Heart left ventricle (tissue), 16 donors: ENCODE measurements at regions not wholly inside any gene's neighbourhood (a gene's known extent, or its start where the extent isn't known, plus 50 kb on each side); places are given as distances from the start of the nearest gene placed in this dataset.

Experiments
- ATAC-seq, 4 donors: fragments of 200-7000 bp; cut with Tn5 transposase; one replicate each; pipeline ENCODE4 v1.9.1; 2020 to 2022; ENCODE audit warnings: moderate library complexity in 4 of 4, mild to moderate bottlenecking in 3 of 4, moderate number of reproducible peaks in 1 of 4
- DNase-seq, 5 donors: peaks; one replicate each; pipeline ENCODE4 v3.0.0-alpha.2; 2020
- H3K27ac ChIP-seq, 12 donors: fragments of 200-600 bp; sonication (generic) in 4 of 12; one replicate each; pipeline versions ENCODE4 v1.5.0 to v1.8.0; 2016 to 2022; ENCODE audit warnings: mild to moderate bottlenecking in 2 of 12
- H3K27me3 ChIP-seq, 9 donors: fragments of 200-600 bp; sonication (generic) in 2 of 9; one replicate each; pipeline versions ENCODE4 v1.5.1 to v1.8.0; 2016 to 2022; ENCODE audit warnings: mild to moderate bottlenecking in 3 of 9
- H3K36me3 ChIP-seq, 9 donors: fragments of 200-600 bp; sonication (generic) in 2 of 9; one replicate each; pipeline versions ENCODE4 v1.5.0 to v1.8.0; 2018 to 2022; ENCODE audit warnings: mild to moderate bottlenecking in 2 of 9
- H3K4me1 ChIP-seq, 12 donors: fragments of 200-600 bp; sonication (generic) in 4 of 12; one replicate each; pipeline versions ENCODE4 v1.5.0 to v1.8.0; 2016 to 2022; ENCODE audit warnings: mild to moderate bottlenecking in 3 of 12
- H3K4me3 ChIP-seq, 12 donors: fragments of 200-600 bp; sonication (generic) in 4 of 12; one replicate each; pipeline versions ENCODE4 v1.5.0 to v1.8.0; 2017 to 2022; ENCODE audit warnings: mild to moderate bottlenecking in 9 of 12, moderate library complexity in 4 of 12
- H3K9me3 ChIP-seq, 12 donors: fragments of 200-600 bp; sonication (generic) in 4 of 12; one replicate each; pipeline versions ENCODE4 v1.5.0 to v1.8.0; 2016 to 2022; ENCODE audit warnings: mild to moderate bottlenecking in 1 of 12
- POLR2A ChIP-seq, 2 donors: fragments of 450-650 bp; IDR thresholded peaks; one replicate each; pipeline ENCODE4 v1.6.1; 2017; ENCODE audit warnings: antibody characterized with exemption in 2 of 2, mild to moderate bottlenecking in 2 of 2, moderate library complexity in 2 of 2
- WGBS, 4 donors: extraction: QIAGEN DNeasy Blood & Tissue Kit in 2 of 4; methylation state at CpG; one replicate each; pipeline versions ENCODE4 v1.1.5 to v1.1.7; 2013 to 2018; 5-methylcytosine and 5-hydroxymethylcytosine counted together
- intact Hi-C, 10 donors: fragments of 100-400 bp; cut with DNase I; formaldehyde crosslinking; loops; one replicate each; pipeline versions ENCODE4 v1.11.1 to v1.14.2; 2022
- TF ChIP-seq, protein P1 (sequence below), 12 donors: fragments of 200-600 bp; sonication (generic) in 4 of 12; IDR thresholded peaks; one replicate each; pipeline versions ENCODE4 v1.5.0 to v1.8.0; 2018 to 2022; ENCODE audit warnings: antibody characterized with exemption in 12 of 12, mild to moderate bottlenecking in 5 of 12
- donor health status: ischemic (EF 13 %, LVEDD 7.1; RV severe dilation, severe dysfunction).
- donor health status: healthy with polysubstance abuse.
- donor health status: DM: no; HTN: yes; CAD: no.
- donor health status: DM: no; HTN: no; CAD: no.
- donor health status: ischemic (EF 25% LVEDD 6.9; RV normal size, moderate dysfunction).
- donor health status: ischemic (EF 25% LVEDD 5.7; RV mildly dilated, moderate dysfunction).
- donor health status: healthy.
- donor health status: DM: yes; HTN: yes; CAD: no.
- donor health status: ischemic (EF 35%, LVEDD 5.7; RV mildly dilated, moderate dysfunction).
- donor health status: nonischemic (EF 11% LVEDD 7.7; RV severe dilation, severe dysfunction).
- donor health status: DM: yes; HTN: yes; CAD: no.
- donor health status: PGD.
- donor health status: ischemic (EF 29% LVEDD 5.4; RV normal size, mild dysfunction).
- donor health status: nonischemic (EF 23%, LVEDD 6.1; RV moderate dilation, normal function).

DNA sequence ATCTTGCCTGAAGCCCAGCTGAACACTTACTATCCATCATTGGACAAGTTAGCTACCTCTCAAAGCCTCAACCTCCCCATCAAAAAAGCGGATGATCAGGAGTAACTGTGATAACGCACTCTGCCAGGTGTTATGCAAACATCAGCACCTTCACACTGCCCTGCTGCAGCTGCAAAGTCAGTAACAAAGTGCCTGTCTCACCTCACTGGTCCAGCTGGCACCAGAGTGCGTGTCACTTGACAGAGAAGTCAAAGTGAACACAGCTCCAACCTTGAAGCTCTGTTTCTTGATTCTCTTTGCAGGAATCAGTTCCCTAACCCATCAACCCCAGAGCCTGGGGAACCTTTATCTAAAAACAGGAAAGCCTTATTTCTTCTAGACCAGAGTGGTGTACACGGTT lies 413.6 kb downstream of the CTTN start:
- Histone ChIP-seq H3K4me1 (no peaks in the 10 kb centered on the region), H3K4me3 (no peak overlapping the region), H3K36me3 (no peaks in the 10 kb centered on the region), H3K27ac (no peak overlapping the region), H3K27me3 (peaks cover 0 to 6% (median 0%) of the 10 kb centered on the region in 9 donors), H3K9me3 (no peaks in the 10 kb centered on the region)
- ATAC-seq, result no peak
- peak in 1 of 5 donors; percentile 7 for DNase-seq
- intact Hi-C loops, result loop anchor here in 2 of 10 donors (10.0 kb wide), 2 partner anchors 603 to 613 kb away; no protein-coding TSS in a partner anchor
- WGBS, 4 donors, result 74 to 83% (median 78%) methylated on average over 4 of the region's 4 CpGs
- TF ChIP-seq, protein P1, sequence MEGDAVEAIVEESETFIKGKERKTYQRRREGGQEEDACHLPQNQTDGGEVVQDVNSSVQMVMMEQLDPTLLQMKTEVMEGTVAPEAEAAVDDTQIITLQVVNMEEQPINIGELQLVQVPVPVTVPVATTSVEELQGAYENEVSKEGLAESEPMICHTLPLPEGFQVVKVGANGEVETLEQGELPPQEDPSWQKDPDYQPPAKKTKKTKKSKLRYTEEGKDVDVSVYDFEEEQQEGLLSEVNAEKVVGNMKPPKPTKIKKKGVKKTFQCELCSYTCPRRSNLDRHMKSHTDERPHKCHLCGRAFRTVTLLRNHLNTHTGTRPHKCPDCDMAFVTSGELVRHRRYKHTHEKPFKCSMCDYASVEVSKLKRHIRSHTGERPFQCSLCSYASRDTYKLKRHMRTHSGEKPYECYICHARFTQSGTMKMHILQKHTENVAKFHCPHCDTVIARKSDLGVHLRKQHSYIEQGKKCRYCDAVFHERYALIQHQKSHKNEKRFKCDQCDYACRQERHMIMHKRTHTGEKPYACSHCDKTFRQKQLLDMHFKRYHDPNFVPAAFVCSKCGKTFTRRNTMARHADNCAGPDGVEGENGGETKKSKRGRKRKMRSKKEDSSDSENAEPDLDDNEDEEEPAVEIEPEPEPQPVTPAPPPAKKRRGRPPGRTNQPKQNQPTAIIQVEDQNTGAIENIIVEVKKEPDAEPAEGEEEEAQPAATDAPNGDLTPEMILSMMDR (IDR thresholded peaks at IDR 0.05), result no peak

DNA sequence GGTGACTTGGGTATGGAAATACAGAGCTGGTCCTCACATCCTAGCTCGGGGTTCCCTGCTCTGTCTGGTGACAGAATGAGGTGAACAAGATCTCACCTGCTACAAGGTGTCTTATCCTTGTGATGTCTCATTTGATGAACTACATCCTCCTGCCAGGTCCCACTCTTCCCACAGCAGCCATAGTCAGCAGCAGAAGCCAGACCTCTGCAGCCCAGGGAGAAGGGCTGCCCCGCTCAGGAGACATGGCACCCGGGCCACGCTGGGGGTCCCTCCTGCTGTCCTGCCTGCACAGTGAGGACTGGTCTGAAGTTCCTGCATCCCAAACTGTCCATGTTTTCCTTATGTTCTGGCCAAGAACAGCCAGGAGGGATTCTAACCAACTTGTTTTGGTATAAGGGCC lies 414.1 kb downstream of the CTTN start:
- TF ChIP-seq, protein P1 (IDR thresholded peaks at IDR 0.05), result no peak
- no peak for TF ChIP-seq POLR2A (IDR thresholded peaks at IDR 0.05)
- Histone ChIP-seq H3K9me3 (no peaks in the 10 kb centered on the region), H3K4me1 (no peaks in the 10 kb centered on the region), H3K4me3 (no peak overlapping the region), H3K36me3 (no peaks in the 10 kb centered on the region), H3K27ac (no peak overlapping the region), H3K27me3 (peaks cover 0 to 6% (median 0%) of the 10 kb centered on the region in 9 donors)
- ATAC-seq (no peak), DNase-seq (peak in 1 of 5 donors; percentile 23)
- WGBS, 4 donors, result 83 to 91% (median 84%) methylated on average over 4 of the region's 4 CpGs
- intact Hi-C loops, result loop anchor here in 2 of 10 donors (10.0 kb wide), 2 partner anchors 602 to 612 kb away; no protein-coding TSS in a partner anchor

DNA sequence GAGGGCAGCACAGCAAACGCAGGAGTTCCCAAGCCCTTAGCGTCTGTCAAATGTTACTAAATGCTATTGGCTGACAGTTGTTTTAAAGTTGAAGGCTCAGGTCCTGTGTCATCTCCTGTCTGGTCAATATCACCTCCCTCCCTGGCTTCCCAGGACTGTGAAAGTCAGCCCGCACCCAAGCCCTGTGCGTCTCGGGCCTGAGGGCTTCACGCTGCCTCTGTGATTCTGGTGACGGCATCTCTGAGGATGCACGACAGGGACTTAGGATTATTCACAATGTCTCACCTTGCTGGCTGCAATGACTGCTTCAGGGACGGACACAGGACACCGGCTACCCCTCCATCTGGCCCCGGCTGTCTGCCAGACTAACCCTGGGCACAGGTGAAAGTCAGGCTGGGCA lies 415.3 kb downstream of the CTTN start:
- no peak for ATAC-seq
- Histone ChIP-seq H3K4me1 (peaks cover 0 to 5% (median 0%) of the 10 kb centered on the region in 12 donors), H3K27me3 (peaks cover 0 to 6% (median 0%) of the 10 kb centered on the region in 9 donors), H3K9me3 (no peaks in the 10 kb centered on the region), H3K4me3 (no peak overlapping the region), H3K27ac (no peak overlapping the region), H3K36me3 (no peaks in the 10 kb centered on the region)
- WGBS, 4 donors, result 78 to 88% (median 84%) methylated on average over 7 to 11 of the region's 11 CpGs
- intact Hi-C loops, result loop anchor here in 2 of 10 donors (10.0 kb wide), 2 partner anchors 601 to 611 kb away; no protein-coding TSS in a partner anchor
- peak in 1 of 5 donors; percentile 37 for DNase-seq
- no peak for TF ChIP-seq POLR2A (IDR thresholded peaks at IDR 0.05)
- TF ChIP-seq, protein P1 (IDR thresholded peaks at IDR 0.05), result no peak

DNA sequence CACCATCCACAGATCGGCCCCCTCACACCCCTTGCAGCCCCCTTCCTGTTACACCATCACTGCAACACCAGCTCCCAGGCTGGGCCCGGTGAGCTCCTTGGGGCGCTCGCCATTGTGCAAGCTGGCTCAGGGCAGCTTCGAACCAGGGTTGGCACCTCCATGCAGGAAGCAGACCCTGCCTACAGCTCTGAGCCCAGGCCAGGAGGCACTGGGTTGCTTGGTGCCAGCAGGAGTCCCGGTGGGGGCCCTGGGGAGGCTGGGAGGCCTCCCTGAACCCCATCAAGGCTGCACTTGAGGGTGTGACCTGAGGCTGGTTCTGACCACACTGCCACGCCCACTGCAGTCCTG lies 417.1 kb downstream of the CTTN start:
- ATAC-seq, result no peak
- Histone ChIP-seq H3K4me3 (no peak overlapping the region), H3K36me3 (no peaks in the 10 kb centered on the region), H3K27me3 (peaks cover 0 to 6% (median 0%) of the 10 kb centered on the region in 9 donors), H3K4me1 (peaks cover 0 to 7% (median 0%) of the 10 kb centered on the region in 12 donors), H3K9me3 (no peaks in the 10 kb centered on the region), H3K27ac (no peak overlapping the region)
- TF ChIP-seq, protein P1 (IDR thresholded peaks at IDR 0.05), result no peak
- TF ChIP-seq POLR2A (IDR thresholded peaks at IDR 0.05), result no peak
- DNase-seq, result peak in 1 of 5 donors; percentile 47
- intact Hi-C loops, result loop anchor here in 4 of 10 donors (5.0 to 10.0 kb wide), 3 partner anchors 267 to 609 kb away; no protein-coding TSS in a partner anchor
- WGBS, 4 donors, result 78 to 85% (median 83%) methylated on average over 5 to 7 of the region's 7 CpGs
